SU-DHL-6 (cell line): ENCODE measurements at regions not wholly inside any gene's neighbourhood (a gene's known extent, or its start where the extent isn't known, plus 50 kb on each side); places are given as distances from the start of the nearest gene placed in this dataset.

Experiments
- H2AFZ ChIP-seq: fragments of 200-600 bp; sonication (generic); 2 replicates; pipeline ENCODE4 v1.6.1; 2014; ENCODE audit warnings: low read depth, mild to moderate bottlenecking, moderate library complexity, mixed read lengths, antibody characterized with exemption, low read length; ENCODE audit not compliant: severe bottlenecking
- H3F3A ChIP-seq: fragments of 200-600 bp; shearing (Covaris generic); 2 replicates; pipeline ENCODE4 v1.6.0; 2016; ENCODE audit warnings: antibody characterized with exemption, mild to moderate bottlenecking; ENCODE audit not compliant: insufficient read depth
- H3K27ac ChIP-seq: fragments of 200-600 bp; sonication (generic); 2 replicates; pipeline ENCODE4 v1.5.1; 2016; ENCODE audit warnings: low read depth, mild to moderate bottlenecking, low read length, moderate library complexity, mixed read lengths
- H3K27me3 ChIP-seq: fragments of 200-600 bp; sonication (generic), shearing (Covaris generic); 2 replicates; pipeline ENCODE4 v1.6.0; 2014; ENCODE audit warnings: mild to moderate bottlenecking, low read length
- H3K36me3 ChIP-seq: fragments of 200-600 bp; sonication (generic); 2 replicates; pipeline ENCODE4 v1.6.1; 2014; ENCODE audit warnings: mild to moderate bottlenecking, low read length, mixed read lengths
- H3K4me2 ChIP-seq: fragments of 300-600, 200-600 bp; shearing (Covaris generic), sonication (generic); 2 replicates; pipeline ENCODE4 v1.6.0; 2014; ENCODE audit warnings: low read length, low read depth, mild to moderate bottlenecking; ENCODE audit not compliant: poor library complexity, severe bottlenecking
- H3K4me3 ChIP-seq: fragments of 200-600 bp; sonication (generic); 2 replicates; pipeline ENCODE4 v1.5.1; 2014; ENCODE audit warnings: antibody characterized with exemption, low read length, mild to moderate bottlenecking, mixed read lengths; ENCODE audit not compliant: insufficient read depth, poor library complexity, severe bottlenecking
- H3K79me2 ChIP-seq: fragments of 200-600 bp; sonication (generic); 2 replicates; pipeline ENCODE4 v1.6.1; 2014; ENCODE audit warnings: mild to moderate bottlenecking, low read length, moderate library complexity; ENCODE audit not compliant: insufficient read depth
- H3K9ac ChIP-seq: fragments of 200-600 bp; sonication (generic); 2 replicates; pipeline ENCODE4 v1.7.0; 2014; ENCODE audit warnings: mild to moderate bottlenecking, low read length
- H3K9me2 ChIP-seq: fragments of 200-600 bp; sonication (generic); replicated peaks from 2 replicates; pipeline ENCODE4 v1.6.1; 2014; ENCODE audit warnings: low read length; ENCODE audit not compliant: insufficient read depth
- H3K9me3 ChIP-seq: fragments of 200-600 bp; sonication (generic); 2 replicates; pipeline ENCODE4 v1.6.1; 2014; ENCODE audit warnings: low read length, mixed read lengths; ENCODE audit not compliant: insufficient read depth
- H4K20me1 ChIP-seq: fragments of 200-600 bp; sonication (generic); 2 replicates; pipeline ENCODE4 v1.6.1; 2014; ENCODE audit warnings: low read depth, mild to moderate bottlenecking, antibody characterized with exemption, low read length, moderate library complexity, mixed read lengths
- EZH2phosphoT487 ChIP-seq: fragments of 200-600 bp; sonication (generic), shearing (Covaris generic); conservative IDR thresholded peaks from 2 replicates; pipeline ENCODE4 v1.6.1; 2018; ENCODE audit warnings: mild to moderate bottlenecking, antibody characterized with exemption, low read length, moderate library complexity, mixed read lengths
- TF ChIP-seq, protein P1 (sequence below): fragments of 200-600 bp; sonication (generic); IDR thresholded peaks from one replicate; pipeline ENCODE4 v1.5.1; 2017; ENCODE audit warnings: antibody characterized with exemption, mild to moderate bottlenecking, low read length, moderate library complexity; ENCODE audit not compliant: insufficient read depth, poor library complexity, severe bottlenecking

DNA sequence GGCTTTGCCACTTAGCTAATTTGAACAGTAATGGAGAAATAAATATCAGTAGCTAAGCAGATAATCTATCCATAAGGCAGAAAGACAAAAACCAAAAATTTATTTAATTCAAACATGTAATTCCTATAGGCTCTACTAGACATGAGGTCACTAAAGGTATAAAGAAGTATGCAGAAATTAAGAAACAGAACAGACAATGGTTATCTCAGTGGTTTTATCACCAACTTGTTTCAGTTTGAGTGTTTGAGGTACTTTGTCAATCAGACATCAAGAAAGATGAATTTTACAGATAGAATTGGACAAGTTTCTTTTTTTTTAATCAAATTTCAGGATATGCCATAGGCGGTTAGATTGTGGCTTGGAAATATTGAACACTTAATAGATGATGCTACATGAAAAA is 67.4 kb upstream of the ZEB2 start:
- Histone ChIP-seq H3K36me3 (no peaks in the 10 kb centered on the region), H3K27me3 (no peaks in the 10 kb centered on the region), H3K4me3 (no peak overlapping the region), H3K4me2 (peak overlapping the region; percentile 29), H3K9ac (no peak overlapping the region), H3F3A (no peaks in the 10 kb centered on the region), H3K9me3 (no peaks in the 10 kb centered on the region), H2AFZ (no peak overlapping the region), H4K20me1 (no peaks in the 10 kb centered on the region), H3K27ac (no peak overlapping the region), H3K9me2 (no peaks in the 10 kb centered on the region), H3K79me2 (no peaks in the 10 kb centered on the region)
- no peak for TF ChIP-seq EZH2phosphoT487
- TF ChIP-seq, protein P1, sequence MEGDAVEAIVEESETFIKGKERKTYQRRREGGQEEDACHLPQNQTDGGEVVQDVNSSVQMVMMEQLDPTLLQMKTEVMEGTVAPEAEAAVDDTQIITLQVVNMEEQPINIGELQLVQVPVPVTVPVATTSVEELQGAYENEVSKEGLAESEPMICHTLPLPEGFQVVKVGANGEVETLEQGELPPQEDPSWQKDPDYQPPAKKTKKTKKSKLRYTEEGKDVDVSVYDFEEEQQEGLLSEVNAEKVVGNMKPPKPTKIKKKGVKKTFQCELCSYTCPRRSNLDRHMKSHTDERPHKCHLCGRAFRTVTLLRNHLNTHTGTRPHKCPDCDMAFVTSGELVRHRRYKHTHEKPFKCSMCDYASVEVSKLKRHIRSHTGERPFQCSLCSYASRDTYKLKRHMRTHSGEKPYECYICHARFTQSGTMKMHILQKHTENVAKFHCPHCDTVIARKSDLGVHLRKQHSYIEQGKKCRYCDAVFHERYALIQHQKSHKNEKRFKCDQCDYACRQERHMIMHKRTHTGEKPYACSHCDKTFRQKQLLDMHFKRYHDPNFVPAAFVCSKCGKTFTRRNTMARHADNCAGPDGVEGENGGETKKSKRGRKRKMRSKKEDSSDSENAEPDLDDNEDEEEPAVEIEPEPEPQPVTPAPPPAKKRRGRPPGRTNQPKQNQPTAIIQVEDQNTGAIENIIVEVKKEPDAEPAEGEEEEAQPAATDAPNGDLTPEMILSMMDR, result no peak

DNA sequence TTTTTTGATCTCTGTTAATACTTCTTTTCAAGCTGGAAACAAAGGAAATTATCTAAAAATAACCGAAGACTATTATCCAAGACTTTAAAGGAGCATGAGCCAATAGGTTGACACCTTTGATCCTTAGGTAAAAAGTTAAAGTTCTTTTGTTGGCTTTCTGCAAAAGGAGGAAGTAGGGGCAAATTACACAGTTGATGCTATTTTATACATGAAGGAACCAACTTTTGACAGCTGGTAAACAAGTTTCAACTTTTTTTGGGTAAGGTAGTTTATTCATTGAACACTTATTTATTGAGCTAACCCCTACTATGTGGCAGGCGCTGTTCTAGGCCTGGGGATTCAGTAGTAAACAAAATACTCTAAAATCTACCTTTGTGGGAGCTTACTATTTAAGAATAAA is 66.6 kb upstream of the ZEB2 start:
- no peaks in the 10 kb centered on the region for H3K9me2 ChIP-seq
- TF ChIP-seq, protein P1, result no peak
- no peak for TF ChIP-seq EZH2phosphoT487
- no peaks in the 10 kb centered on the region for H3K27me3 ChIP-seq
- no peaks in the 10 kb centered on the region for H4K20me1 ChIP-seq
- no peaks in the 10 kb centered on the region for H3F3A ChIP-seq
- H3K27ac ChIP-seq, result no peak overlapping the region
- no peak overlapping the region for H3K4me3 ChIP-seq
- H3K4me2 ChIP-seq, result peak overlapping the region; percentile 29
- no peak overlapping the region for H3K9ac ChIP-seq
- H2AFZ ChIP-seq, result no peak overlapping the region
- H3K36me3 ChIP-seq, result no peaks in the 10 kb centered on the region
- no peaks in the 10 kb centered on the region for H3K79me2 ChIP-seq
- H3K9me3 ChIP-seq, result no peaks in the 10 kb centered on the region

DNA sequence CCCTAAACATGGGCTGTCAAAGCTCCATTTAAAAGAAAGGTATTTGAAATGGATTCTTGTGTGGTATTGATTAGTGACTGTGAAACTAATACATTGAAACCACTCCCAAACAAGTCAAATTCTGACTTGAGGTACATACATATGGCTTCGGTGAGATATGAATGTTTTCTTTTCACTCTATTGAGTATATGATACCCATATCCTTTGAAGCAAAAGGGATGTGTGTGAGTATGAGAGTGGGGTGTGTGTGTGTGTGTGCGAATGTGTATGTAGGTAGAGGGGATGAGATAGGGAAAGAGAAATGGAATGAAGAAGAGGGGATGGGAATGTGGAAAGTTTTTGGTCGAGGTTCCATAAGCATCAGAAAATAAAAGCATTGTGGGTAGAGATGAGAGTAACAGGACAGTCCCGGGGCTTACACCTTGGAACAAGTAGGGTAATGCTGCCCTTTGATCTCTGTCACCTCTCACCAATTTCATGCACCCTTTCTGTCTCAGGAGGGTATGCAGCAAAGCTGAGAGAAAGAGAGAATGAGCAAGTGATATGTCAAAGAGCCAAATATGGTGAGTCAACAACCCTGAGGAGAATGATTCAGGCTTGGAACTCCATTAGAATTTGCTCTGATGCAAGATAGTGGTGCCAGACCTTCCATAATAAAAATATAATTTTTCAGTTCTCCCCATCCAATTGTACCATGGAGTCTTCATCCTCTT is 64.0 kb upstream of the ZEB2 start:
- Histone ChIP-seq H4K20me1 (no peaks in the 10 kb centered on the region), H3K9ac (no peak overlapping the region), H2AFZ (no peak overlapping the region), H3K27me3 (no peaks in the 10 kb centered on the region), H3K4me2 (no peak overlapping the region), H3F3A (no peaks in the 10 kb centered on the region), H3K36me3 (no peaks in the 10 kb centered on the region), H3K9me2 (no peaks in the 10 kb centered on the region), H3K79me2 (no peaks in the 10 kb centered on the region), H3K9me3 (no peaks in the 10 kb centered on the region), H3K27ac (no peak overlapping the region), H3K4me3 (no peak overlapping the region)
- TF ChIP-seq, protein P1, result no peak
- no peak for TF ChIP-seq EZH2phosphoT487
